ENCODE measurements at regions not wholly inside any gene's neighbourhood (a gene's known extent, or its start where the extent isn't known, plus 50 kb on each side); places are given as distances from the start of the nearest gene placed in this dataset.

GRCh38 chr18:46260879-46261143, 156.6 kb downstream of the HAUS1 start:
- no peaks in the 10 kb centered on the region for H3K27me3 ChIP-seq (ENCODE audit: control insufficient read depth in 4 of 4, insufficient read depth in 4 of 4, low read length in 3 of 4)
- TF ChIP-seq FOXA1 (IDR thresholded peaks at IDR 0.05): no peak
- no peak for TF ChIP-seq NR2F2 (IDR thresholded peaks at IDR 0.05)
- TF ChIP-seq FOXA2 (IDR thresholded peaks at IDR 0.05): no peak
- no peak for TF ChIP-seq MAX (IDR thresholded peaks at IDR 0.05)
- no peak for TF ChIP-seq RAD21 (IDR thresholded peaks at IDR 0.05)
- TF ChIP-seq GABPA (IDR thresholded peaks at IDR 0.05 in 1 of 2, conservative IDR thresholded peaks at IDR 0.05 in 1 of 2): no peak
- TF ChIP-seq, protein P1, sequence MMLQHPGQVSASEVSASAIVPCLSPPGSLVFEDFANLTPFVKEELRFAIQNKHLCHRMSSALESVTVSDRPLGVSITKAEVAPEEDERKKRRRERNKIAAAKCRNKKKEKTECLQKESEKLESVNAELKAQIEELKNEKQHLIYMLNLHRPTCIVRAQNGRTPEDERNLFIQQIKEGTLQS (IDR thresholded peaks at IDR 0.05): no peak
- no peak for TF ChIP-seq HNF4A (conservative IDR thresholded peaks at IDR 0.05)
- no peak for TF ChIP-seq JUND (IDR thresholded peaks at IDR 0.05)
- TF ChIP-seq, protein P2, sequence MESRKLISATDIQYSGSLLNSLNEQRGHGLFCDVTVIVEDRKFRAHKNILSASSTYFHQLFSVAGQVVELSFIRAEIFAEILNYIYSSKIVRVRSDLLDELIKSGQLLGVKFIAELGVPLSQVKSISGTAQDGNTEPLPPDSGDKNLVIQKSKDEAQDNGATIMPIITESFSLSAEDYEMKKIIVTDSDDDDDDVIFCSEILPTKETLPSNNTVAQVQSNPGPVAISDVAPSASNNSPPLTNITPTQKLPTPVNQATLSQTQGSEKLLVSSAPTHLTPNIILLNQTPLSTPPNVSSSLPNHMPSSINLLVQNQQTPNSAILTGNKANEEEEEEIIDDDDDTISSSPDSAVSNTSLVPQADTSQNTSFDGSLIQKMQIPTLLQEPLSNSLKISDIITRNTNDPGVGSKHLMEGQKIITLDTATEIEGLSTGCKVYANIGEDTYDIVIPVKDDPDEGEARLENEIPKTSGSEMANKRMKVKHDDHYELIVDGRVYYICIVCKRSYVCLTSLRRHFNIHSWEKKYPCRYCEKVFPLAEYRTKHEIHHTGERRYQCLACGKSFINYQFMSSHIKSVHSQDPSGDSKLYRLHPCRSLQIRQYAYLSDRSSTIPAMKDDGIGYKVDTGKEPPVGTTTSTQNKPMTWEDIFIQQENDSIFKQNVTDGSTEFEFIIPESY (IDR thresholded peaks at IDR 0.05): no peak
- no peak for TF ChIP-seq YY1 (IDR thresholded peaks at IDR 0.05)
- TF ChIP-seq RXRA (IDR thresholded peaks at IDR 0.05): no peak
- H3K27ac ChIP-seq (ENCODE audit: low read depth in 1 of 2, low read length in 2 of 2): no peak overlapping the region
- no peak overlapping the region for H3K4me3 ChIP-seq (ENCODE audit: low read depth in 1 of 3, low read length in 3 of 3)
- H3K36me3 ChIP-seq (ENCODE audit: control insufficient read depth in 4 of 4, insufficient read depth in 3 of 4, low read depth in 1 of 4, low read length in 3 of 4): peaks cover 3 to 19% (median 13%) of the 10 kb centered on the region in 4 donors
- no peaks in the 10 kb centered on the region for H3K4me1 ChIP-seq (ENCODE audit: control insufficient read depth in 4 of 4, insufficient read depth in 4 of 4, low read length in 3 of 4)
- no peak for DNase-seq (ENCODE audit: low spot score)
- H3K9me3 ChIP-seq (ENCODE audit: control insufficient read depth in 4 of 4, low read length in 3 of 4): no peaks in the 10 kb centered on the region
- no peak overlapping the region for H3K9ac ChIP-seq (ENCODE audit: low read depth in 1 of 2, low read length in 2 of 2)
- WGBS: 92% methylated on average over 3 of the region's 3 CpGs

GRCh38 chr18:46261799-46262198, 157.6 kb downstream of the HAUS1 start:
- Histone ChIP-seq H3K4me3 (ENCODE audit: low read depth in 1 of 3, low read length in 3 of 3) (no peak overlapping the region), H3K9ac (ENCODE audit: low read depth in 1 of 2, low read length in 2 of 2) (no peak overlapping the region), H3K9me3 (ENCODE audit: control insufficient read depth in 4 of 4, low read length in 3 of 4) (no peaks in the 10 kb centered on the region), H3K4me1 (ENCODE audit: control insufficient read depth in 4 of 4, insufficient read depth in 4 of 4, low read length in 3 of 4) (no peaks in the 10 kb centered on the region), H3K27me3 (ENCODE audit: control insufficient read depth in 4 of 4, insufficient read depth in 4 of 4, low read length in 3 of 4) (no peaks in the 10 kb centered on the region), H3K27ac (ENCODE audit: low read depth in 1 of 2, low read length in 2 of 2) (no peak overlapping the region), H3K36me3 (ENCODE audit: control insufficient read depth in 4 of 4, insufficient read depth in 3 of 4, low read depth in 1 of 4, low read length in 3 of 4) (peaks cover 3 to 19% (median 14%) of the 10 kb centered on the region in 4 donors)
- TF ChIP-seq MAX (IDR thresholded peaks at IDR 0.05) (no peak), RAD21 (IDR thresholded peaks at IDR 0.05) (no peak), HNF4G (IDR thresholded peaks at IDR 0.05) (no peak), TAF1 (conservative IDR thresholded peaks at IDR 0.05) (no peak), FOXA1 (IDR thresholded peaks at IDR 0.05) (no peak), NR2F2 (IDR thresholded peaks at IDR 0.05) (no peak), HNF4A (conservative IDR thresholded peaks at IDR 0.05) (no peak), SP1 (IDR thresholded peaks at IDR 0.05) (no peak), RXRA (IDR thresholded peaks at IDR 0.05) (no peak), CTCF (IDR thresholded peaks at IDR 0.05; ENCODE audit: low read depth, low read length, missing input control) (no peak), GABPA (IDR thresholded peaks at IDR 0.05 in 1 of 2, conservative IDR thresholded peaks at IDR 0.05 in 1 of 2) (no peak), EGR1 (IDR thresholded peaks at IDR 0.05; ENCODE audit: low read depth in 2 of 2) (no peak), JUND (IDR thresholded peaks at IDR 0.05) (no peak)
- TF ChIP-seq, protein P3, sequence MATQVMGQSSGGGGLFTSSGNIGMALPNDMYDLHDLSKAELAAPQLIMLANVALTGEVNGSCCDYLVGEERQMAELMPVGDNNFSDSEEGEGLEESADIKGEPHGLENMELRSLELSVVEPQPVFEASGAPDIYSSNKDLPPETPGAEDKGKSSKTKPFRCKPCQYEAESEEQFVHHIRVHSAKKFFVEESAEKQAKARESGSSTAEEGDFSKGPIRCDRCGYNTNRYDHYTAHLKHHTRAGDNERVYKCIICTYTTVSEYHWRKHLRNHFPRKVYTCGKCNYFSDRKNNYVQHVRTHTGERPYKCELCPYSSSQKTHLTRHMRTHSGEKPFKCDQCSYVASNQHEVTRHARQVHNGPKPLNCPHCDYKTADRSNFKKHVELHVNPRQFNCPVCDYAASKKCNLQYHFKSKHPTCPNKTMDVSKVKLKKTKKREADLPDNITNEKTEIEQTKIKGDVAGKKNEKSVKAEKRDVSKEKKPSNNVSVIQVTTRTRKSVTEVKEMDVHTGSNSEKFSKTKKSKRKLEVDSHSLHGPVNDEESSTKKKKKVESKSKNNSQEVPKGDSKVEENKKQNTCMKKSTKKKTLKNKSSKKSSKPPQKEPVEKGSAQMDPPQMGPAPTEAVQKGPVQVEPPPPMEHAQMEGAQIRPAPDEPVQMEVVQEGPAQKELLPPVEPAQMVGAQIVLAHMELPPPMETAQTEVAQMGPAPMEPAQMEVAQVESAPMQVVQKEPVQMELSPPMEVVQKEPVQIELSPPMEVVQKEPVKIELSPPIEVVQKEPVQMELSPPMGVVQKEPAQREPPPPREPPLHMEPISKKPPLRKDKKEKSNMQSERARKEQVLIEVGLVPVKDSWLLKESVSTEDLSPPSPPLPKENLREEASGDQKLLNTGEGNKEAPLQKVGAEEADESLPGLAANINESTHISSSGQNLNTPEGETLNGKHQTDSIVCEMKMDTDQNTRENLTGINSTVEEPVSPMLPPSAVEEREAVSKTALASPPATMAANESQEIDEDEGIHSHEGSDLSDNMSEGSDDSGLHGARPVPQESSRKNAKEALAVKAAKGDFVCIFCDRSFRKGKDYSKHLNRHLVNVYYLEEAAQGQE (IDR thresholded peaks at IDR 0.05): no peak
- TF ChIP-seq, protein P1 (IDR thresholded peaks at IDR 0.05): no peak
- DNase-seq (ENCODE audit: low spot score): no peak
- 97% methylated on average over 1 of the region's 1 CpG for WGBS

Data from liver (tissue), 8 donors.